GM23338 (cell line): ENCODE measurements at regions not wholly inside any gene's neighbourhood (a gene's known extent, or its start where the extent isn't known, plus 50 kb on each side); places are given as distances from the start of the nearest gene placed in this dataset.

ENCODE experiments used
- ATAC-seq: fragments of 200-7000 bp; cut with Tn5 transposase; 3 replicates; pipeline ENCODE4 v1.9.1; 2020
- DNase-seq: peaks from one replicate; pipeline ENCODE4 v3.0.0-alpha.2; 2015; ENCODE audit warnings: low spot score
- H2AFZ ChIP-seq: fragments of 200-600 bp; sonication (generic); 2 replicates; pipeline ENCODE4 v1.8.0; 2016; ENCODE audit warnings: antibody characterized with exemption, mild to moderate bottlenecking, moderate library complexity
- H3F3A ChIP-seq: fragments of 200-600 bp; sonication (generic); replicated peaks from 2 replicates; pipeline ENCODE4 v1.8.0; 2017; ENCODE audit warnings: antibody characterized with exemption, mixed run types, low read depth
- H3K27ac ChIP-seq: fragments of 200-600 bp; sonication (generic); 2 replicates; pipeline ENCODE4 v1.6.1; 2016; ENCODE audit warnings: low read depth
- H3K27me3 ChIP-seq: fragments of 200-600 bp; sonication (generic); 2 replicates; pipeline ENCODE4 v1.8.0; 2016; ENCODE audit warnings: mild to moderate bottlenecking, mixed run types, moderate library complexity; ENCODE audit not compliant: insufficient read depth
- H3K36me3 ChIP-seq: fragments of 200-600 bp; sonication (generic); 2 replicates; pipeline ENCODE4 v1.8.0; 2016; ENCODE audit warnings: mild to moderate bottlenecking; ENCODE audit not compliant: insufficient read depth
- H3K4me1 ChIP-seq: fragments of 200-600 bp; sonication (generic); 2 replicates; pipeline ENCODE4 v1.8.0; 2016; ENCODE audit warnings: mild to moderate bottlenecking, moderate library complexity; ENCODE audit not compliant: insufficient read depth
- H3K4me2 ChIP-seq: fragments of 200-600 bp; sonication (generic); 2 replicates; pipeline ENCODE4 v1.7.1; 2017; ENCODE audit warnings: mixed run types
- H3K4me3 ChIP-seq: fragments of 200-600 bp; sonication (generic); 2 replicates; pipeline ENCODE4 v1.6.1; 2016; ENCODE audit warnings: mixed run types
- H3K79me2 ChIP-seq: fragments of 200-600 bp; sonication (generic); replicated peaks from 2 replicates; pipeline ENCODE4 v1.8.0; 2017; ENCODE audit warnings: mild to moderate bottlenecking; ENCODE audit not compliant: insufficient read depth
- H3K9me2 ChIP-seq: fragments of 200-600 bp; sonication (generic); 2 replicates; pipeline ENCODE4 v1.8.0; 2017; ENCODE audit not compliant: insufficient read depth
- H4K20me1 ChIP-seq: fragments of 200-600 bp; sonication (generic); replicated peaks from 2 replicates; pipeline ENCODE4 v1.8.0; 2017; ENCODE audit warnings: mild to moderate bottlenecking; ENCODE audit not compliant: insufficient read depth
- H3K27ac Mint-ChIP-seq: 2 replicates; pipeline ENCODE4 v1.8.0; 2020; ENCODE audit warnings: inconsistent platforms, mild to moderate bottlenecking, moderate library complexity, mixed read lengths
- H3K27me3 Mint-ChIP-seq: 3 replicates; pipeline ENCODE4 v1.8.0; 2022; ENCODE audit warnings: low read depth, mild to moderate bottlenecking, moderate library complexity, mixed read lengths, inconsistent platforms; ENCODE audit not compliant: insufficient read depth, poor library complexity
- H3K36me3 Mint-ChIP-seq: 3 replicates; pipeline ENCODE4 v1.8.0; 2021; ENCODE audit warnings: low read depth, mild to moderate bottlenecking, inconsistent platforms, moderate library complexity, mixed read lengths
- H3K4me1 Mint-ChIP-seq: 3 replicates; pipeline ENCODE4 v1.8.0; 2020; ENCODE audit warnings: mild to moderate bottlenecking, inconsistent platforms, mixed read lengths
- H3K4me3 Mint-ChIP-seq: 3 replicates; pipeline ENCODE4 v1.8.0; 2021; ENCODE audit warnings: moderate library complexity, mild to moderate bottlenecking, inconsistent platforms, mixed read lengths
- H3K9me3 Mint-ChIP-seq: 3 replicates; pipeline ENCODE4 v1.8.0; 2020; ENCODE audit warnings: moderate library complexity, mild to moderate bottlenecking, inconsistent platforms, mixed read lengths
- CREB1 ChIP-seq: fragments of 250-450 bp; sonication (Bioruptor Pico); IDR thresholded peaks from 2 replicates; pipeline ENCODE4 v1.5.0; 2020; ENCODE audit warnings: low read depth, mild to moderate bottlenecking, moderate library complexity
- EZH2 ChIP-seq: fragments of 200-600 bp; sonication (generic); IDR thresholded peaks from one replicate; pipeline ENCODE4 v1.8.0; 2017; ENCODE audit warnings: antibody characterized with exemption, mild to moderate bottlenecking, low read depth; ENCODE audit not compliant: unreplicated experiment
- EZH2phosphoT487 ChIP-seq: fragments of 200-600 bp; sonication (generic); IDR thresholded peaks from one replicate; pipeline ENCODE4 v1.8.1; 2018; ENCODE audit warnings: antibody characterized with exemption; ENCODE audit not compliant: unreplicated experiment
- NANOG ChIP-seq: IDR thresholded peaks from 2 replicates; pipeline ENCODE4 v1.6.1; 2016; ENCODE audit warnings: antibody characterized with exemption, borderline replicate concordance
- POLR2AphosphoS5 ChIP-seq: IDR thresholded peaks from 2 replicates; pipeline ENCODE4 v1.6.1; 2016; ENCODE audit warnings: antibody characterized with exemption, low read depth
- STAT1 ChIP-seq: IDR thresholded peaks from one replicate; pipeline ENCODE4 v1.6.1; 2016; ENCODE audit warnings: antibody characterized with exemption; ENCODE audit not compliant: unreplicated experiment
- ZNF331 ChIP-seq: fragments of 250-450 bp; sonication (Bioruptor Pico); IDR thresholded peaks from 2 replicates; pipeline ENCODE4 v1.5.0; 2020; ENCODE audit warnings: low read depth, mild to moderate bottlenecking, moderate library complexity
- TF ChIP-seq, protein P1 (sequence below): IDR thresholded peaks from 2 replicates; pipeline ENCODE4 v1.6.1; 2016; ENCODE audit warnings: antibody characterized with exemption
- TF ChIP-seq, protein P2 (sequence below): IDR thresholded peaks from one replicate; pipeline ENCODE4 v1.6.1; 2018; ENCODE audit warnings: antibody characterized with exemption; ENCODE audit not compliant: unreplicated experiment

DNA sequence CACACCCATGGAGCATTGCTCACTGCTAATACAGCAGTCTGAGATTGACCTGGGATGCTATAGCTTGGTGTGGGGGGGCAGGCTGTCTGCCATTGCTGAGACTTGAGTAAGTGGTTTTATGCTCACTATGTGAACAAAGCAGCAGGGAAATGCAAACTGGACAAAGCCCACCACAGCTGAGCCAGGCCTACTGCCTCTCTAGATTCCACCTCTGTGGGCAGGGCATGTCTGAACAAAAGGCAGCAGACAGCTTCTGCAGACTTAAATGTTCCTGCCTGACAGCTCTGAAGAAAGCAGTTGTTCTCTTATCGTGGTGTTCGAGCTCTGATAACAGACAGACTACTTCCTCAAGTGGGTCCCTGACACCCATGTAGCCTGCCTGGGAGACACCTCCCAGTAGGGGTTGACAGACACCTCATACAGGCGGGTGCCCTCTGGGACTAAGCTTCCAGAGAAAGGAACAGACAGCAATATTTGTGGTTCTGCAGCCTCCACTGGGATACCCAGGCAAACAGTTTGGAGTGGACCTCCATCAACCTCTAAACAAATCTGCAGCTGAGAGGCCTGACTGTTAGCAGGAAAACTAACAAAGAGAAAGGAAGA is 2204.8 kb downstream of the TP53TG3F start:
- Mint-ChIP-seq H3K27ac (no peak overlapping the region), H3K36me3 (peaks cover 36% of the 10 kb centered on the region; the same call in 2 of the 3 replicates), H3K9me3 (peaks cover 90% of the 10 kb centered on the region), H3K4me1 (no peaks in the 10 kb centered on the region), H3K27me3 (peaks cover 5% of the 10 kb centered on the region), H3K4me3 (no peak overlapping the region)
- H3K4me1 ChIP-seq, result no peaks in the 10 kb centered on the region
- no peak overlapping the region for H2AFZ ChIP-seq
- H3K9me2 ChIP-seq, result no peaks in the 10 kb centered on the region
- no peaks in the 10 kb centered on the region for H3F3A ChIP-seq
- TF ChIP-seq EZH2phosphoT487 (no peak), EZH2 (no peak), NANOG (no peak), ZNF331 (CRISPR knock-in tag) (no peak)
- no peak overlapping the region for H3K4me2 ChIP-seq
- no peak overlapping the region for H3K27ac ChIP-seq
- H4K20me1 ChIP-seq, result no peaks in the 10 kb centered on the region
- DNase-seq (no peak), ATAC-seq (no peak)
- H3K4me3 ChIP-seq, result no peak overlapping the region
- H3K36me3 ChIP-seq, result peaks cover 5% of the 10 kb centered on the region
- H3K27me3 ChIP-seq, result no peaks in the 10 kb centered on the region
- no peaks in the 10 kb centered on the region for H3K79me2 ChIP-seq

DNA sequence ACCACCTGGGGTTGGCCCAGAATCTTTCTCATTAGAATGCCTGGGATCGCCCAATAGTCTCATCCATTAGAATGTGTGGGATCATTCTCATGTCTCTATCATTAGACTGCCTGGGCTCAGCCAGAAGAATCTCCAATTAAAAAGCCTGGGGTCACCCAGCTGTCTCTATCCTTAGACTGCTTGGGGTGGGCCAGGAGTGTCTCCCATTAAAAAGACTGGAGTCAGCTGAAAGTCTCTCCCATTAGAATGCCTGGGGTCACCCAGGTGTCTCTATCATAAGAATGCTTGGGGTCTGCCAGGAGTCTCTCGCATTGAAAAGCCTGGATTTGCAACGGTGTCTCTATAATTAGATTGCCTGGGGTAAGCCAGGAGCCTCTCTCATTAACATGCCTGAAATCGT is 2225.7 kb downstream of the TP53TG3F start:
- H3K27ac Mint-ChIP-seq, result no peak overlapping the region
- peaks cover 97% of the 10 kb centered on the region for H3K9me3 Mint-ChIP-seq
- H3K36me3 ChIP-seq, result no peaks in the 10 kb centered on the region; the same call in 1 of the 2 replicates
- no peak for TF ChIP-seq POLR2AphosphoS5
- H3K4me3 Mint-ChIP-seq, result no peak overlapping the region
- H3K4me2 ChIP-seq, result no peak overlapping the region
- H3K79me2 ChIP-seq, result no peaks in the 10 kb centered on the region
- H3K4me3 ChIP-seq, result no peak overlapping the region
- no peak for ATAC-seq
- peaks cover 7% of the 10 kb centered on the region for H3K27me3 Mint-ChIP-seq
- no peak for DNase-seq
- H3K4me1 Mint-ChIP-seq, result no peaks in the 10 kb centered on the region
- H2AFZ ChIP-seq, result no peak overlapping the region
- no peaks in the 10 kb centered on the region for H3F3A ChIP-seq
- no peaks in the 10 kb centered on the region for H3K4me1 ChIP-seq
- H3K36me3 Mint-ChIP-seq, result peaks cover 43% of the 10 kb centered on the region
- no peak overlapping the region for H3K27ac ChIP-seq
- no peaks in the 10 kb centered on the region for H3K27me3 ChIP-seq
- H3K9me2 ChIP-seq, result no peaks in the 10 kb centered on the region
- H4K20me1 ChIP-seq, result no peaks in the 10 kb centered on the region

DNA sequence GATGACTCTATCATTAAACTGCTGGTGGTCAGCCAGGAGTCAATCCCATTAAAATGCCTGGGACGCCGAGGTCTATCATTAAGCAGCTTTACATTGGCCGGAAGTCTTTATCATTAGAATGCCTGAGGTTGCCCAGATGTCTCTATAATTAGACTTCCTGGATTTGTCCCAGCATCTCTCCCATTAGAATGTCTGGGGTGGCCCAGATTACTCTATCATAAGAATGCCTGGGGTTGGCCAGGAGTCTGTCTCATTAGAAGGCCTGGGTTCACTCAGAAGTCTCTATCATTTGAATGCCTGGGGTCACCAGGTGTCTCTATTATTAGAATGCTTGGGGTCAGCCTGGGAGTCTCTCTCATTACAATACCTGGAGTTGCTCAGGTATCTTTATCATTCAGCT is 2227.2 kb downstream of the TP53TG3F start:
- H3K27me3 Mint-ChIP-seq, result peaks cover 10% of the 10 kb centered on the region
- H3K36me3 ChIP-seq, result no peaks in the 10 kb centered on the region; the same call in 1 of the 2 replicates
- peaks cover 51% of the 10 kb centered on the region for H3K36me3 Mint-ChIP-seq

More for the DNA sequence above, 2227.2 kb downstream of the TP53TG3F start:
- Histone ChIP-seq H3K4me1 (no peaks in the 10 kb centered on the region), H3K27ac (no peak overlapping the region), H3F3A (no peaks in the 10 kb centered on the region), H3K79me2 (no peaks in the 10 kb centered on the region), H4K20me1 (no peaks in the 10 kb centered on the region), H3K4me2 (no peak overlapping the region), H3K9me2 (no peaks in the 10 kb centered on the region), H3K4me3 (no peak overlapping the region), H2AFZ (no peak overlapping the region), H3K27me3 (no peaks in the 10 kb centered on the region)
- TF ChIP-seq, protein P1, sequence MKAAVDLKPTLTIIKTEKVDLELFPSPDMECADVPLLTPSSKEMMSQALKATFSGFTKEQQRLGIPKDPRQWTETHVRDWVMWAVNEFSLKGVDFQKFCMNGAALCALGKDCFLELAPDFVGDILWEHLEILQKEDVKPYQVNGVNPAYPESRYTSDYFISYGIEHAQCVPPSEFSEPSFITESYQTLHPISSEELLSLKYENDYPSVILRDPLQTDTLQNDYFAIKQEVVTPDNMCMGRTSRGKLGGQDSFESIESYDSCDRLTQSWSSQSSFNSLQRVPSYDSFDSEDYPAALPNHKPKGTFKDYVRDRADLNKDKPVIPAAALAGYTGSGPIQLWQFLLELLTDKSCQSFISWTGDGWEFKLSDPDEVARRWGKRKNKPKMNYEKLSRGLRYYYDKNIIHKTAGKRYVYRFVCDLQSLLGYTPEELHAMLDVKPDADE, result no peak
- TF ChIP-seq EZH2phosphoT487, result no peak
- TF ChIP-seq STAT1, result no peak
- TF ChIP-seq ZNF331 (CRISPR knock-in tag), result no peak
- TF ChIP-seq, protein P2, sequence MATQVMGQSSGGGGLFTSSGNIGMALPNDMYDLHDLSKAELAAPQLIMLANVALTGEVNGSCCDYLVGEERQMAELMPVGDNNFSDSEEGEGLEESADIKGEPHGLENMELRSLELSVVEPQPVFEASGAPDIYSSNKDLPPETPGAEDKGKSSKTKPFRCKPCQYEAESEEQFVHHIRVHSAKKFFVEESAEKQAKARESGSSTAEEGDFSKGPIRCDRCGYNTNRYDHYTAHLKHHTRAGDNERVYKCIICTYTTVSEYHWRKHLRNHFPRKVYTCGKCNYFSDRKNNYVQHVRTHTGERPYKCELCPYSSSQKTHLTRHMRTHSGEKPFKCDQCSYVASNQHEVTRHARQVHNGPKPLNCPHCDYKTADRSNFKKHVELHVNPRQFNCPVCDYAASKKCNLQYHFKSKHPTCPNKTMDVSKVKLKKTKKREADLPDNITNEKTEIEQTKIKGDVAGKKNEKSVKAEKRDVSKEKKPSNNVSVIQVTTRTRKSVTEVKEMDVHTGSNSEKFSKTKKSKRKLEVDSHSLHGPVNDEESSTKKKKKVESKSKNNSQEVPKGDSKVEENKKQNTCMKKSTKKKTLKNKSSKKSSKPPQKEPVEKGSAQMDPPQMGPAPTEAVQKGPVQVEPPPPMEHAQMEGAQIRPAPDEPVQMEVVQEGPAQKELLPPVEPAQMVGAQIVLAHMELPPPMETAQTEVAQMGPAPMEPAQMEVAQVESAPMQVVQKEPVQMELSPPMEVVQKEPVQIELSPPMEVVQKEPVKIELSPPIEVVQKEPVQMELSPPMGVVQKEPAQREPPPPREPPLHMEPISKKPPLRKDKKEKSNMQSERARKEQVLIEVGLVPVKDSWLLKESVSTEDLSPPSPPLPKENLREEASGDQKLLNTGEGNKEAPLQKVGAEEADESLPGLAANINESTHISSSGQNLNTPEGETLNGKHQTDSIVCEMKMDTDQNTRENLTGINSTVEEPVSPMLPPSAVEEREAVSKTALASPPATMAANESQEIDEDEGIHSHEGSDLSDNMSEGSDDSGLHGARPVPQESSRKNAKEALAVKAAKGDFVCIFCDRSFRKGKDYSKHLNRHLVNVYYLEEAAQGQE, result no peak
- no peak for TF ChIP-seq CREB1
- TF ChIP-seq EZH2, result no peak
- TF ChIP-seq POLR2AphosphoS5, result no peak
- no peak overlapping the region for H3K4me3 Mint-ChIP-seq
- ATAC-seq, result no peak
- no peak overlapping the region for H3K27ac Mint-ChIP-seq
- no peaks in the 10 kb centered on the region for H3K4me1 Mint-ChIP-seq
- DNase-seq, result no peak
- H3K9me3 Mint-ChIP-seq, result peaks cover 97% of the 10 kb centered on the region
